ENCODE measurements at regions not wholly inside any gene's neighbourhood (a gene's known extent, or its start where the extent isn't known, plus 50 kb on each side); places are given as distances from the start of the nearest gene placed in this dataset.

DNA sequence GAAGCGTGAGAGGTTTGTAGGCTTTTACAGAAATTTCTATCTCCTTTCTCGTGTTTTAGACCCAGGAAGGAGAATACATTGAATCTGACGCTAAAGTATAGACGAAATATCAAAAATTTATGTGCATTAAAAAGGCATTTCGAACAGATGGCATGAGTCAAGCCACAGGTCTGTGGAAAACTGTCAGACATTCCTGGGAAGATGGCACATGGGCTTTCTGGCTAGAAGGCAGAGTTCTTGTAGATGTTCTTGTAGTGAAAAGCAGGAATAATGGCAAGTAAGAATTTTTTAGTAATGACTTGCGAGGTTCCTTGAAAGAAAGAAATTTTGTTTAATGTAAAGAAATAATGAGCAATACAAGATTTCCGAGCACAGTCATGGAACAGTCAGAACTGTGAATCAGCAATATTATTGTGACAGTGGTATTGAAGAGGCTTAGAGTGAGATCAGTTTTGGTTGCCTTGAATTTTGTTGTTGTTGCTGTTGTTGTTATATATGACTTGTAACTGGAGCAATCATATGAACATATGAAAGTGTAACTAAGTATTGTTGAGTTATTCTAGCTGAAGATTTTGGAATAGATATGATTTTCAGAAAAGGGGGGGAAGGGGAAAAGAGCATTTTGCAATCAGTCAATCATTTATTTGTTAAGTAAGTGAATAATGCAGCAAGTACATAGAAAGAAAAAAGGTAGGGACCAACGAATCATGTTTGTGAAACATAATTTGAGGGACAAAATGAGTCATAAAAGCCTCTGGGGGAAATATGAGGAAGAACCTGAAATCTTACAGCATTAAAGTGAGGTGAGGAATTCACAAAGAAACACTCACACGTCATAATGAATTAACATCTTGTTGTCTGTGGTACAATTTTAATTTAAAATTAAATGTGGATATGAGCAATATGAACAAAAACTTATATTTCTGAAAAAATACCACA lies 339.0 kb upstream of the CTNND2 start:
- Histone ChIP-seq H3K4me1 (ENCODE audit: control insufficient read depth in 1 of 2, insufficient read depth in 2 of 2, low read length in 2 of 2) (no peaks in the 10 kb centered on the region), H2AFZ (ENCODE audit: low read depth, low read length, poor library complexity, severe bottlenecking) (no peak overlapping the region), H3K36me3 (ENCODE audit: control insufficient read depth in 1 of 2, insufficient read depth in 2 of 2, low read length in 2 of 2) (no peaks in the 10 kb centered on the region), H3K9me2 (ENCODE audit: insufficient read depth) (no peaks in the 10 kb centered on the region), H3K9me3 (ENCODE audit: control insufficient read depth in 1 of 2, insufficient read depth in 1 of 2, low read depth in 1 of 2, low read length in 2 of 2) (peaks cover 17 to 26% of the 10 kb centered on the region in 2 experiments; a peak in 2 of 4 replicates), H3K4me2 (ENCODE audit: low read length) (no peak overlapping the region), H3K4me3 (replicated peaks in 1 of 2; ENCODE audit: low read depth in 1 of 2, low read length in 2 of 2) (no peak overlapping the region), H3K79me2 (ENCODE audit: insufficient read depth, low read length) (no peaks in the 10 kb centered on the region), H3K9ac (ENCODE audit: low read length) (no peak overlapping the region), H3K27me3 (ENCODE audit: insufficient read depth, low read length) (no peaks in the 10 kb centered on the region), H3K27ac (ENCODE audit: low read depth, low read length) (no peak overlapping the region), H4K20me1 (ENCODE audit: insufficient read depth) (no peaks in the 10 kb centered on the region)
- CTCF ChIA-PET = no interaction called here
- TF ChIP-seq, protein P1, sequence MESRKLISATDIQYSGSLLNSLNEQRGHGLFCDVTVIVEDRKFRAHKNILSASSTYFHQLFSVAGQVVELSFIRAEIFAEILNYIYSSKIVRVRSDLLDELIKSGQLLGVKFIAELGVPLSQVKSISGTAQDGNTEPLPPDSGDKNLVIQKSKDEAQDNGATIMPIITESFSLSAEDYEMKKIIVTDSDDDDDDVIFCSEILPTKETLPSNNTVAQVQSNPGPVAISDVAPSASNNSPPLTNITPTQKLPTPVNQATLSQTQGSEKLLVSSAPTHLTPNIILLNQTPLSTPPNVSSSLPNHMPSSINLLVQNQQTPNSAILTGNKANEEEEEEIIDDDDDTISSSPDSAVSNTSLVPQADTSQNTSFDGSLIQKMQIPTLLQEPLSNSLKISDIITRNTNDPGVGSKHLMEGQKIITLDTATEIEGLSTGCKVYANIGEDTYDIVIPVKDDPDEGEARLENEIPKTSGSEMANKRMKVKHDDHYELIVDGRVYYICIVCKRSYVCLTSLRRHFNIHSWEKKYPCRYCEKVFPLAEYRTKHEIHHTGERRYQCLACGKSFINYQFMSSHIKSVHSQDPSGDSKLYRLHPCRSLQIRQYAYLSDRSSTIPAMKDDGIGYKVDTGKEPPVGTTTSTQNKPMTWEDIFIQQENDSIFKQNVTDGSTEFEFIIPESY (IDR thresholded peaks at IDR 0.05; ENCODE audit: extremely low read depth, insufficient replicate concordance, low read length) = no peak
- intact Hi-C loops (cut with micrococcal nuclease) = no loop called here
- DNase-seq (ENCODE audit: low read depth, low spot score) (no peak), ATAC-seq (no peak)
- no TSS peak for BruUV-seq (replicated peaks)
- RAD21 ChIA-PET (ENCODE audit: low non-redundant PET in 1 of 2, low total read pairs in 2 of 2, uncharacterized antibody in 2 of 2, unreplicated experiment in 2 of 2) = no interaction called here
- POLR2A ChIA-PET = no interaction called here

DNA sequence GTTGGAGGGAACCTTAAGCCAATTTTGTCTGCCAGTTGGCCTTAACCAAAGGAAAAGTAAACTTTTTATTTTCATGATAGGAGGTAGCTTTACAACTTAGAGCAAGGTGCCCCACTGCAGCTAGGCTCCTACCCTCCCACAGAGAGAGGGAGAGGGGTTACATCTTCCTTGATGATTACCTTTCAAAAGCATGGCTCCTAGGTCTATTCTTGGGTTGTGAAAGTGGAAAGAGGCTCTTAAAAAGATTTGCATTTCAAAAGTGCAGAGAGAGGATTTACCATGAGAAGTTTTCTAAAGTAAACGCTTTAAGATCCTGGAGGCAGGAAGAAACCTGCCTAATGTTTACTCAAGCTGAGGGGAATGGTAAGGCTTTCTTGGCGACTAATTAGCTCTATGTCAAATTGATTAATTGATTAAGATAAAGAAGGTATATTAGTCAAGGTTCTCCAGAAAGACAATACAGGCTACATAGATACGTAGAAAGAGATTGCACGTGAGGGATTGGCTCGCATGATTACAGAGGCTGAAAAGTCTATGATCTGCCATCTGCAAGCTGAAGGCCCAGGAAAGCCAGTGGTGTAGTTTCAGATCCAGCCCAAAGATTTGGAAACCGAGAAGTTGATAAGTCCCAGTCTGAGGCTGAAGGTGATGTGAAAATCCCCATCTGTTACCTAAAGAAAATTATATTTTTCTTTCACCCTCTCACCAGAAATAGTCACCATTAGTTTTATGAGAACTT lies 333.8 kb upstream of the CTNND2 start:
- H3K9ac ChIP-seq (ENCODE audit: low read length) = no peak overlapping the region
- no peaks in the 10 kb centered on the region for H3K27me3 ChIP-seq (ENCODE audit: insufficient read depth, low read length)
- H3K4me2 ChIP-seq (ENCODE audit: low read length) = no peak overlapping the region
- H3K4me1 ChIP-seq (ENCODE audit: control insufficient read depth in 1 of 2, insufficient read depth in 2 of 2, low read length in 2 of 2) = no peaks in the 10 kb centered on the region
- intact Hi-C loops (cut with micrococcal nuclease) = no loop called here
- ATAC-seq (no peak), DNase-seq (ENCODE audit: low read depth, low spot score) (no peak)
- H3K9me3 ChIP-seq (ENCODE audit: control insufficient read depth in 1 of 2, insufficient read depth in 1 of 2, low read depth in 1 of 2, low read length in 2 of 2) = peaks cover 14 to 19% of the 10 kb centered on the region in 2 experiments; a peak in 3 of 4 replicates
- no peak overlapping the region for H3K4me3 ChIP-seq (replicated peaks in 1 of 2; ENCODE audit: low read depth in 1 of 2, low read length in 2 of 2)
- TF ChIP-seq ZNF274 (IDR thresholded peaks at IDR 0.05; ENCODE audit: low read depth, low read length) = no peak
- TF ChIP-seq JUND (IDR thresholded peaks at IDR 0.05) = no peak
- H3K79me2 ChIP-seq (ENCODE audit: insufficient read depth, low read length) = no peaks in the 10 kb centered on the region
- ChIA-PET CTCF (no interaction called here), POLR2A (no interaction called here), RAD21 (ENCODE audit: low non-redundant PET in 1 of 2, low total read pairs in 2 of 2, uncharacterized antibody in 2 of 2, unreplicated experiment in 2 of 2) (no interaction called here)
- no peak overlapping the region for H3K27ac ChIP-seq (ENCODE audit: low read depth, low read length)
- no peaks in the 10 kb centered on the region for H3K9me2 ChIP-seq (ENCODE audit: insufficient read depth)
- BruUV-seq (replicated peaks) = no TSS peak
- no peak overlapping the region for H2AFZ ChIP-seq (ENCODE audit: low read depth, low read length, poor library complexity, severe bottlenecking)
- H4K20me1 ChIP-seq (ENCODE audit: insufficient read depth) = no peaks in the 10 kb centered on the region
- H3K36me3 ChIP-seq (ENCODE audit: control insufficient read depth in 1 of 2, insufficient read depth in 2 of 2, low read length in 2 of 2) = no peaks in the 10 kb centered on the region

Measured in HCT116 (cell line).